ENCODE measurements at regions not wholly inside any gene's neighbourhood (a gene's known extent, or its start where the extent isn't known, plus 50 kb on each side); places are given as distances from the start of the nearest gene placed in this dataset.

DNA sequence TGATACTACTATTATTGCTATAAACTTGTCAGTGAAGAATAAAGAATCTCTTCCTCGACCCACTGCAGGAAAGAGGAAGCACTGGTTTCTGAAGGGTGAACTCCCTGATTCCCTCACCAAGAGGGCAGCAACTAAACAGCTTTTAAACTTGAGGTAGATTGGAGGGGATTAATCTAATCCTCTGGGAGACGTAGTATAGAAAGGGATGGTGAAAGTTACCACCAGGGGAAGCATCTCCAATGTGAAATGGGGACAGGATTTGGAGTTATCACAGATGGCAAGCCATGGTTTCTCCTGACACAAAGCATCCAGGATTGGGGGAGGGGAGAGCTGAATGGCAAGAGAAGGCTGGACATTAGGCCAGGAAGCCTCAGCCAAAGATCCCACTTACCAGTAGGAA lies 62.7 kb upstream of the PTPN13 start:
- TF ChIP-seq CTCF (IDR thresholded peaks at IDR 0.05) = no peak
- no peak for TF ChIP-seq POLR2A (IDR thresholded peaks at IDR 0.05)
- no peak for DNase-seq
- no peaks in the 10 kb centered on the region for H3K4me1 ChIP-seq
- no peak overlapping the region for H3K27ac ChIP-seq
- H3K9me3 ChIP-seq = no peaks in the 10 kb centered on the region
- no peak overlapping the region for H3K4me3 ChIP-seq
- no peaks in the 10 kb centered on the region for H3K36me3 ChIP-seq
- H3K27me3 ChIP-seq = no peaks in the 10 kb centered on the region

DNA sequence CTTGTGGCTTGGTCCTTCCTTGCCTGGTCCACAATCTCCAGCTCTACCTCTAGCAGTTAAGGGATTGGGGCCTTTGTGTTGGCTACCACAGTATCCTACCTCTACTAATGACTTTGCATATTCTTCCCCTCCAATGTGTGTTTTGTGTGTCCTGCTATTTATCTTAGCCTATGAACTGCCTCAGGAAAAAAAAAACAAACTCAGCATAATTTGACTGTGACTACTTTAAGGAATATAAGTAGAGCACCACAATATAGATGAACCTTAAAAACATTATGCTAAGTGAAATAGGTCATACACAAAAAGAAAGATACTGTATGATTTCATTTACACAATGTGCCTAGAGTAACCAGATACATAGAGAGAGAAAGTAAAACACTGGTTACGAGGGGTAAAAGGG lies 61.3 kb upstream of the PTPN13 start:
- no peak overlapping the region for H3K4me3 ChIP-seq
- DNase-seq = no peak
- no peaks in the 10 kb centered on the region for H3K36me3 ChIP-seq
- H3K27ac ChIP-seq = no peak overlapping the region
- H3K27me3 ChIP-seq = no peaks in the 10 kb centered on the region
- H3K9me3 ChIP-seq = no peaks in the 10 kb centered on the region
- no peaks in the 10 kb centered on the region for H3K4me1 ChIP-seq
- TF ChIP-seq POLR2A (IDR thresholded peaks at IDR 0.05) = no peak
- TF ChIP-seq CTCF (IDR thresholded peaks at IDR 0.05) = no peak

DNA sequence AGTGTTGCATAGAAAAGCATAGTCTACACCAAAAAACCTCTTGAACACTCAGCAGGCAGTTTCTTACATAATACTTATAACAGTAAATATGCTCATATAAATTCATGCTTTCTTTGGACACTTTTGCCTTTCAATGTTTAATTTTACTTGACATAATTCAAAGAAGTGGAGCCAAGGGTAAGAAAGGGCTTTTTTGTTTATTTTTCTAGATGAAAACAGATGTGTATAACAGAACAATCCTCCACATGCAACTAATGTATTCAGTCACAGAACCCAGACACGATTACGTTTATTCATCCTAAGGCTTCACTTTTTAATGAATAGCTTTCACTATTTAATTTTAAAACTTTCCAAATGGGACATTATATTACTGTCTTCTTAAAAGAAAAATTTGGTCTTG lies 58.0 kb upstream of the PTPN13 start:
- Histone ChIP-seq H3K4me3 (no peak overlapping the region), H3K36me3 (no peaks in the 10 kb centered on the region), H3K9me3 (no peaks in the 10 kb centered on the region), H3K27me3 (no peaks in the 10 kb centered on the region), H3K4me1 (no peaks in the 10 kb centered on the region), H3K27ac (no peak overlapping the region)
- DNase-seq = no peak
- TF ChIP-seq CTCF (IDR thresholded peaks at IDR 0.05) (no peak), POLR2A (IDR thresholded peaks at IDR 0.05) (no peak)

DNA sequence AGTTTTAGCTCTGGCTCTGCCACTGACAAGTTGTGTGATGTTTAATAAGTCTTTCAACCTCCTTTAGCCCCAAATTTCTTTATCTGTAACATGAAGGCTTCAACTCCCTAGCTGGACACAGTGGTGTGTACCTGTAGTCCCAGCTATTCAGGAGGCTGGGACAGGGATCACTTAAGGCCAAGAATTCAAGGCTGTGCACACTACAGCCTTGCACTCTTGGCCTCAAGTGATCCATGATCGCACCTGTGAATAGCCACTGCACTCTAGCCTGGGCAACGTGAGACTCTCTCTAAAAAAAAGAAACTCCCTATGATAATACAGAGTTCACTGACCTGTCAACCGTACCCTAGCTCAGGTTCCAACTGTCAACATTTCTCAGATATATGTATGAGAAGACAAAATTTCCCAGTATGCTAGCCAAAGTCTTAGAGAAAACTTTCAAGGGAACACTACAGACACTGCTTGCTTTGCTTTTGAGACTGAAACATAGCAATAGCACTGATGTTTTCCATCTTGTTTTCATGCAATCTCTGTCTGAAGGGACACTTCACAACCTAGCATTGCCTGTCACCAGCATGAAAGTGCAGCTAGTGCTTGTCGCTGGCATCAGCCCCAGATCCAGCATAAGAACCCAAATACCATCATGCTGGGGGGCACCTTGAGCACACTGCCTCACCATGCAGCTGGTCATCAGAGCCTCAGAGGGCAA lies 51.6 kb upstream of the PTPN13 start:
- no peaks in the 10 kb centered on the region for H3K27me3 ChIP-seq
- H3K4me3 ChIP-seq = no peak overlapping the region
- TF ChIP-seq CTCF (IDR thresholded peaks at IDR 0.05) = no peak

DNA sequence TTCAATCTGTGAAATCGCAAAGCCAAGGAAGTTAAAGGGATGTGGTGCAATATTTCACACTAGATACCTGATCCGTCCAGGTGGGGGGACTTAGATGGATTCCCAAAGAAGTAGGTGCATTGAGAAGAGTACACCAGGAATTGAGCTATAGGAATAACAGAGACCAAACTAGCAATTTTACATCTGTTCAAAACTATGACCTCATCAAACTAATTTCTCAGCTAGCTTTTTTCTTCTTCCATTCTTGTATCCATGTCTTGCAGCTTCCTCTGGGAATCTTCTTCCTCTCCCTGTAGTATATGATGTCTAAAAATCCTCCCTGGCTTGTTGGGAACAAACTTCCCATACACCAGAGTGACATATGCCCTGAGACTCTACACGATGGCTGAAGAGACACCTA lies 51.0 kb upstream of the PTPN13 start:
- TF ChIP-seq POLR2A (IDR thresholded peaks at IDR 0.05) = no peak
- TF ChIP-seq CTCF (IDR thresholded peaks at IDR 0.05) = no peak
- H3K27me3 ChIP-seq = no peaks in the 10 kb centered on the region
- no peak overlapping the region for H3K4me3 ChIP-seq
- no peak for DNase-seq
- H3K27ac ChIP-seq = no peak overlapping the region
- no peaks in the 10 kb centered on the region for H3K4me1 ChIP-seq
- H3K36me3 ChIP-seq = no peaks in the 10 kb centered on the region
- no peaks in the 10 kb centered on the region for H3K9me3 ChIP-seq

More for the DNA sequence above, 51.6 kb upstream of the PTPN13 start:
- Histone ChIP-seq H3K27ac (no peak overlapping the region), H3K36me3 (no peaks in the 10 kb centered on the region), H3K9me3 (no peaks in the 10 kb centered on the region), H3K4me1 (no peaks in the 10 kb centered on the region)
- no peak for DNase-seq

All from Peyer's patch (tissue), 4 donors.